Skeletal muscle cell (primary cell): ENCODE measurements at regions not wholly inside any gene's neighbourhood (a gene's known extent, or its start where the extent isn't known, plus 50 kb on each side); places are given as distances from the start of the nearest gene placed in this dataset.

Source experiments
- DNase-seq: peaks from one replicate; pipeline ENCODE4 v3.0.0-alpha.2; 2010; ENCODE audit warnings: low read depth
- H3K4me3 ChIP-seq: 2 replicates; pipeline ENCODE4 v1.5.1; 2011; ENCODE audit warnings: low read depth, mild to moderate bottlenecking, control low read depth, low read length, moderate library complexity

GRCh38 chr11:130720232-130721022 is 195.9 kb downstream of the SNX19 start:
- DNase-seq: no peak
- H3K4me3 ChIP-seq: no peak overlapping the region

GRCh38 chr11:130721023-130721681 is 195.1 kb downstream of the SNX19 start:
- H3K4me3 ChIP-seq: no peak overlapping the region
- no peak for DNase-seq

DNA sequence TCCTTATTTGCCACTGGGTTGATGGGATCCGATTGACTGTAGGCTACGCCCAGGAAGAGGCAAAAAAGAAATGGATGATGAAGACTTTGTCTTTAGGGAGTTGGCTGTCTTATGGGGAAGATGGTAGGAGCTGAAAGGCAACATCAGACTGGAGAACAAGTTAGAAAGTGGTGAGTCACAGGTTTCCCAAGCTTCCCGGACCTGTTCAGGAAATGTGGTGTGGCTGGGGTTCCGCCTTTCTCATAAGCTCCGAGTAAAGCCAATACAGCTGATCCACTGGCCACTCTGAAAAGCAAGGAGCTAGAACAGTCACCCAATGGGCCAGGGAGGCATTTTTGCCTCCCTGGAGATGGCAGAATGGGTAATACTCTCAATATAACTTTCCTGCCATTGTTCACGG is 194.5 kb downstream of the SNX19 start:
- no peak for DNase-seq
- no peak overlapping the region for H3K4me3 ChIP-seq

- DNase-seq: no peak
- no peak overlapping the region for H3K4me3 ChIP-seq
Measured at GRCh38 chr11:130722401-130722800, 193.9 kb downstream of the SNX19 start.

DNA sequence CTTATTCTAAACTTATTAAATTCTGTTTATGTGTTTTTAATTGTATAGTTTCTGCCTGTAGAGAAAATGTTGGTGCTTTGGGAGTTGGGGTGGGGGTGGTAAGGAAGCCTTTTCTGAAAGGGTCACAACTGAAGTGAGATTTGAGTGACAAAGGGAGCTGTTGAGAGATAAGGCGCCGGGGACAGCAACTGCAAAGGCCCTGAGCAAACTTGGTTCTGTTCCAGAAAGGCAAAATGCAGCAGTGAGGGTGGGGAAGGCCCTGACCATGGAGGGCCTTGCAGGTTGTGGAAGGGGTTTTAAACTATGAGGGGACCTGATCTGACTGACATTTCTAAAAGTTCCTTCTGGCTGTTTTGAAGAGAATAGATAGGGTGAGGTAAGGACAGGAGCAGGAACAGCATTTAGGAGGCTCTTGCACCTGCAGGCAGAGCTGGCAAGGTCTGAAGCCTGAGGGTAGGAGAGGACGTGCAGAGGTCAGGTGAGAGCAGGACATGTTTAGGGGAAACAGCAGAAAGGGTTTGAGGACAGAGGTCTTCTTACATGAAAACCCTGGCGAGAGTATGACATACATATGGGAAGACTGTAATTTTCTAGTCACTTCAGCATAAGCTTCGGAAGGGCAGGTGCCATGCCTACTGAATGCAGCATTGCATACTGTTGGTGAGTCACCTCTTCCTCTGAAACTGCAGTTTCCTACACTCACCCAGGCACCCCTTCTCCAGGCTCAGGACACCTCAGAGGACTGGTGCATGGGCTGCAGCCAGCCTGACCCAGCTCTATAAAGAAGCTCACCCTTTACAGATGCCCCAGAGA is 190.7 kb downstream of the SNX19 start:
- H3K4me3 ChIP-seq: no peak overlapping the region
- DNase-seq: no peak

DNA sequence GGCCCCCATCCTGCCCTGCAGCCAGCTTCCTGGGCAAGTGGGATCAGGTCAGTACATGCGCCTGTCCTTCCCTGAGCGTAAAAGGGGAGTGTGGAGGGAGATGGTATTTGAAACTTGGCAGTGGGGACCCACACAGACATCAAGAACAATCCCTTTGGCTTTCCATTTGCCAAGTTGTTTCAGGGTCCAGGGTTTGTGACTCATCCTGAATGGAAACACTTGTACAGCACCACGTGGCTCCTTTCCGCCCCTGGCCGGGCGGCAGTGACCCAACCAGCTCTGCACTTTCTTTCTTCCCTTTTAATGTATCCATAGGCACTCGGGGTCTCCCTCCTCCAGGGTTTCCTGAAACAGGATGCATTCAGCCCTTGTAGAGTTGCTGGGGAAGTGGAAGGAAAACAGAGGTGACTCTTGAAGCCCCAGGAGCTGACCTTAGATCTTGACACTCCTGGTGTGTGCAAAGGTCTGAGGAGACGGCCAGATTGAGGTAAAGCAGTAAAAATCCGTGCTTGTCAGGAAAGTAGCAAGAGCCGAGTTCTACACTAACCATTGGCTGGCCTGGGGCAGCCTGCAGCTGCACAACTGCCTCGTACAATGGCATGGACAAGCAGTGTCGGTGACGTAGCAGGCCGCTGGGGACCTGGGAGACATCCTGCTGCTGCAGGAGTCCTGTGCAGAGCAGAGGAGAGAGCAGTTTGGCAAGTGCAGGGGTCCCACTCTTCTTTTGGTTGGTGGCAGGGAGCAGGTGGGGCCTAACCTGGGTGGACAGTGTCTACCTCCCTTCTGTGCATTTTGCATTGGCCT is 189.8 kb downstream of the SNX19 start:
- no peak for DNase-seq
- no peak overlapping the region for H3K4me3 ChIP-seq

GRCh38 chr11:130727157-130728119 is 188.8 kb downstream of the SNX19 start:
- no peak overlapping the region for H3K4me3 ChIP-seq
- DNase-seq: no peak

- H3K4me3 ChIP-seq: no peak overlapping the region
- no peak for DNase-seq
Measured at GRCh38 chr11:130728185-130729180, 187.8 kb downstream of the SNX19 start.

DNA sequence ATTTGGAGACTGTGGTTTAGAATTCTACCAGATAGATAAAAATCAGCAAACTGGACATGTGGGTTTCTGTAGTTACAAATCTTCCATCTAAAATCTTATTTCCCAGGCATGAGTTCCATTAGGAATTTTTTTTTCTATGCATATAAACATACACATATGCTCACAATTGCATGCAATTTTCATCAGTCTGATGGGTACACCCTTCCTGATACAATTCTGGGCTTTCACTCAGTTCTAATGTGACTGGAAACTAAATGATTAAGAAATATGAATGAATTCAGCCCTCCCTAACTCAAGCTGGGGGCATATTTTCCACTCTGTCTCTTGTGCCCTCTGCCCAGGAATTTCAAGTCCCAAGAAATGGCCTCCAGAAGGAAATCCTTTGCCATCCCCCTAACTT is 187.1 kb downstream of the SNX19 start:
- no peak for DNase-seq
- no peak overlapping the region for H3K4me3 ChIP-seq

- no peak overlapping the region for H3K4me3 ChIP-seq
- no peak for DNase-seq
Measured at GRCh38 chr11:130729678-130730300, 186.5 kb downstream of the SNX19 start.

DNA sequence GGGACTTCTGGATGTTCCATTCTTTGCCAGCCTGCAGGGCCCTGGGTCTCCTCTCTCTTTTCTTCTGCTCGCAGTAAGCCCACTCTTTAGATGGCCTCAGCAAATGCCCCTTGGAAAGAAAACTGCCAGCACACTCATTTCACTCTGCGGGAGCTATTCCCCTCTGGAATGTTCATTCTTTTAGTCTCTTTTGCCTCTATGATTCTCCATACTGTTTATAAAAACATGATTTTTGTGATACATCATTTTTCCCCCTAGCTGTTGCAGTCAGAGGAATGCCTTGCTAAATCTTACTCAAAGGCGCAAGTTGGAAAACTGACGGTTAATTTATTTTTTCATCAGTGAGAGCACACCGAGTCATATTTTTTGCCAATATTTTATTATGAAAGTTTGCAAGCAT is 184.9 kb downstream of the SNX19 start:
- no peak overlapping the region for H3K4me3 ChIP-seq
- no peak for DNase-seq

GRCh38 chr11:130732476-130732875 is 183.8 kb downstream of the SNX19 start:
- no peak overlapping the region for H3K4me3 ChIP-seq
- no peak for DNase-seq

GRCh38 chr11:130737041-130737830 is 179.0 kb downstream of the SNX19 start:
- no peak overlapping the region for H3K4me3 ChIP-seq
- no peak for DNase-seq

- H3K4me3 ChIP-seq: no peak overlapping the region
- peak; percentile 78 for DNase-seq
Measured at GRCh38 chr11:130737866-130738431, 178.3 kb downstream of the SNX19 start.

GRCh38 chr11:130738611-130739010 is 177.7 kb downstream of the SNX19 start:
- DNase-seq: no peak
- H3K4me3 ChIP-seq: no peak overlapping the region

GRCh38 chr11:130740819-130741218 is 175.5 kb downstream of the SNX19 start:
- no peak for DNase-seq
- H3K4me3 ChIP-seq: no peak overlapping the region
